A549 (cell line): ENCODE measurements at regions not wholly inside any gene's neighbourhood (a gene's known extent, or its start where the extent isn't known, plus 50 kb on each side); places are given as distances from the start of the nearest gene placed in this dataset.

Experiments
- ATAC-seq, 2 experiments: fragments of 200-7000 bp in 1 of 2; fragments of >200 bp in 1 of 2; cut with Nextera tagmentation in 1 of 2; cut with Tn5 transposase in 1 of 2; 3 replicates each; pipeline versions ENCODE4 v1.8.0 to v1.9.1; 2018 to 2020; ENCODE audit warnings: mild to moderate bottlenecking in 1 of 2, moderate library complexity in 1 of 2
- CTCF ChIA-PET: fragments of 300-600 bp; sonication (Branson Sonifier 250); formaldehyde crosslinking; extraction: SDS; loops from one replicate; lab custom pipeline; 2021; ENCODE audit warnings: antibody characterized with exemption, inconsistent platforms; lab: Yijun Ruan, JAX
- POLR2A ChIA-PET: fragments of 350-600 bp; formaldehyde crosslinking; extraction: SDS; loops from one replicate; lab custom pipeline; 2021; ENCODE audit warnings: antibody characterized with exemption, inconsistent platforms; lab: Yijun Ruan, JAX
- DNase-seq, 2 experiments: peaks; one replicate each; pipeline versions ENCODE4 v3.0.0 to v3.0.0-alpha.2; 2011 to 2016; ENCODE audit warnings: low read depth in 1 of 2, low spot score in 1 of 2
- FAIRE-seq: peaks from 2 replicates; lab custom pipeline; 2011; peaks lifted over from hg19 to GRCh38; lab: Jason Lieb, UNC
- H3K27ac ChIP-seq, 2 experiments: fragments of >200 bp; sonication (Bioruptor Twin); formaldehyde crosslinking; 3 replicates each; pipeline ENCODE4 v1.5.1; 2016 to 2017
- H3K4me1 ChIP-seq: fragments of >200 bp; sonication (Bioruptor Twin); formaldehyde crosslinking; 3 replicates; pipeline ENCODE4 v1.6.1; 2016
- H3K4me2 ChIP-seq: fragments of >200 bp; sonication (Bioruptor Twin); formaldehyde crosslinking; 3 replicates; pipeline ENCODE4 v1.6.1; 2016
- H3K4me3 ChIP-seq: fragments of >200 bp; sonication (Bioruptor Twin); formaldehyde crosslinking; 3 replicates; pipeline ENCODE4 v1.5.1; 2016
- H3K9me3 ChIP-seq: fragments of >200 bp; sonication (Bioruptor Twin); formaldehyde crosslinking; 3 replicates; pipeline ENCODE4 v1.6.1; 2016
- CBX8 ChIP-seq: fragments of 200-600 bp; sonication (generic); IDR thresholded peaks from 2 replicates; pipeline ENCODE4 v1.6.1; 2016
- CEBPB ChIP-seq, 2 experiments: fragments of >200 bp in 1 of 2; sonication (Bioruptor Twin) in 1 of 2; formaldehyde crosslinking in 1 of 2; IDR thresholded peaks; 2 replicates each; pipeline ENCODE4 v1.6.1; 2012 to 2016
- CHD2 ChIP-seq: fragments of 150-350 bp; IDR thresholded peaks from 2 replicates; pipeline ENCODE4 v1.6.1; 2014; ENCODE audit warnings: low read length; ENCODE audit not compliant: partially characterized antibody
- CHD4 ChIP-seq: fragments of 200-600 bp; sonication (generic); IDR thresholded peaks from 2 replicates; pipeline ENCODE4 v1.6.1; 2016; ENCODE audit warnings: antibody characterized with exemption, mild to moderate bottlenecking, borderline replicate concordance
- EHF ChIP-seq: fragments of 250-450 bp; sonication (Bioruptor Pico); IDR thresholded peaks from 2 replicates; pipeline ENCODE4 v1.5.0; 2020; ENCODE audit warnings: mild to moderate bottlenecking
- ELK1 ChIP-seq: fragments of 150-350 bp; IDR thresholded peaks from 2 replicates; pipeline ENCODE4 v1.6.1; 2014; ENCODE audit warnings: low read depth, mild to moderate bottlenecking, low read length
- ESRRA ChIP-seq: fragments of 150-350 bp; IDR thresholded peaks from 2 replicates; pipeline ENCODE4 v1.6.1; 2014; ENCODE audit warnings: mild to moderate bottlenecking, low read length, borderline replicate concordance
- FOSL2 ChIP-seq, 2 experiments: fragments of 450-650 bp in 1 of 2; fragments of >200 bp in 1 of 2; sonication (Bioruptor Twin) in 1 of 2; formaldehyde crosslinking; IDR thresholded peaks; 2 replicates each; pipeline versions ENCODE4 v1.5.0 to v1.6.1; 2016 to 2020; ENCODE audit warnings: mild to moderate bottlenecking in 1 of 2, moderate library complexity in 1 of 2
- FOXS1 ChIP-seq: fragments of 250-450 bp; sonication (Bioruptor Pico); IDR thresholded peaks from 2 replicates; pipeline ENCODE4 v1.5.0; 2020; ENCODE audit warnings: mild to moderate bottlenecking, moderate library complexity
- GATA3 ChIP-seq: IDR thresholded peaks from 2 replicates; pipeline ENCODE4 v1.6.1; 2012; ENCODE audit warnings: borderline replicate concordance
- HMGXB4 ChIP-seq: fragments of 250-450 bp; sonication (Bioruptor Pico); IDR thresholded peaks from 2 replicates; pipeline ENCODE4 v1.5.0; 2021; ENCODE audit warnings: mild to moderate bottlenecking, moderate library complexity, borderline replicate concordance
- MAX ChIP-seq: IDR thresholded peaks from 2 replicates; pipeline ENCODE4 v1.6.1; 2012
- MAZ ChIP-seq: fragments of 150-350 bp; IDR thresholded peaks from 2 replicates; pipeline ENCODE4 v1.6.1; 2014; ENCODE audit warnings: antibody characterized with exemption, low read depth, low read length, borderline replicate concordance
- NPAS2 ChIP-seq: fragments of 250-450 bp; sonication (Bioruptor Pico); IDR thresholded peaks from 2 replicates; pipeline ENCODE4 v1.8.0; 2022; ENCODE audit warnings: mild to moderate bottlenecking, moderate library complexity, borderline replicate concordance
- NR3C1 ChIP-seq: fragments of >200 bp; sonication (Bioruptor Twin); formaldehyde crosslinking; IDR thresholded peaks from 3 replicates; pipeline ENCODE4 v1.6.1; 2017
- POLR2A ChIP-seq: IDR thresholded peaks from 2 replicates; pipeline ENCODE4 v1.6.1; 2012; ENCODE audit warnings: mild to moderate bottlenecking, low read length
- POLR2AphosphoS2 ChIP-seq: conservative IDR thresholded peaks from 2 replicates; pipeline ENCODE4 v1.6.1; 2012; ENCODE audit warnings: low read length, improper control_type of control experiment, inconsistent platforms
- RAD21 ChIP-seq, 2 experiments: fragments of >200 bp in 1 of 2; sonication (Bioruptor Twin) in 1 of 2; formaldehyde crosslinking in 1 of 2; IDR thresholded peaks in 1 of 2; conservative IDR thresholded peaks in 1 of 2; 2 replicates in 1 of 2; 3 replicates in 1 of 2; pipeline ENCODE4 v1.6.1; 2012 to 2018; ENCODE audit warnings: inconsistent platforms in 1 of 2
- RARB ChIP-seq: fragments of 250-450 bp; sonication (Bioruptor Pico); IDR thresholded peaks from 2 replicates; pipeline ENCODE4 v1.8.0; 2021; ENCODE audit warnings: mild to moderate bottlenecking, moderate library complexity
- REST ChIP-seq: fragments of 200-600 bp; sonication (generic); IDR thresholded peaks from 2 replicates; pipeline ENCODE4 v1.6.1; 2016; ENCODE audit warnings: antibody characterized with exemption, mild to moderate bottlenecking, moderate library complexity
- ZFP36 ChIP-seq: fragments of 450-650 bp; IDR thresholded peaks from 2 replicates; pipeline ENCODE4 v1.6.1; 2014; ENCODE audit warnings: borderline replicate concordance; ENCODE audit not compliant: partially characterized antibody
- ZNF302 ChIP-seq: fragments of 250-450 bp; sonication (Bioruptor Pico); IDR thresholded peaks from 2 replicates; pipeline ENCODE4 v1.9.0; 2021; ENCODE audit warnings: inconsistent platforms, mild to moderate bottlenecking, moderate library complexity
- WGBS: methylation state at CpG from one replicate; pipeline ENCODE4 v1.1.6; 2017; ENCODE audit errors: missing lambda C conversion rate; 5-methylcytosine and 5-hydroxymethylcytosine counted together
- TF ChIP-seq, protein P1 (sequence below): fragments of >200 bp; sonication (Bioruptor Twin); formaldehyde crosslinking; IDR thresholded peaks from 2 replicates; pipeline ENCODE4 v1.6.1; 2016
- TF ChIP-seq, protein P2 (sequence below): IDR thresholded peaks from 2 replicates; pipeline ENCODE4 v1.6.1; 2012; ENCODE audit warnings: low read depth, borderline replicate concordance

GRCh38 chr9:14427419-14427818 is 113.5 kb upstream of the NFIB start:
- H3K4me3 ChIP-seq, result no peak overlapping the region
- ChIA-PET CTCF (interaction anchor here (0.5 to 5.6 kb wide), 23 partner anchors 9 to 1707 kb away, joined by 3 to 39 read pairs (median 5); no protein-coding TSS in a partner anchor), POLR2A (no interaction called here)
- FAIRE-seq, result no peak
- H3K27ac ChIP-seq, result no peak overlapping the region
- DNase-seq, result no peak
- no peak overlapping the region for H3K4me2 ChIP-seq
- WGBS, result 73% methylated on average over 2 of the region's 2 CpGs
- ATAC-seq, result no peak; a peak in 1 of 6 replicates
- H3K9me3 ChIP-seq, result peaks cover 3% of the 10 kb centered on the region; the same call in 1 of the 3 replicates
- TF ChIP-seq NPAS2 (CRISPR knock-in tag) (no peak), CHD2 (no peak), POLR2A (no peak), FOSL2 (IDR thresholded peaks at IDR 0.05) (no peak), FOSL2 (CRISPR knock-in tag; IDR thresholded peaks at IDR 0.05) (no peak), ZNF302 (no peak), ELK1 (no peak), MAZ (no peak), HMGXB4 (CRISPR knock-in tag) (no peak), GATA3 (no peak), NR3C1 (no peak), CBX8 (no peak), CHD4 (no peak), REST (no peak)
- TF ChIP-seq, protein P1, sequence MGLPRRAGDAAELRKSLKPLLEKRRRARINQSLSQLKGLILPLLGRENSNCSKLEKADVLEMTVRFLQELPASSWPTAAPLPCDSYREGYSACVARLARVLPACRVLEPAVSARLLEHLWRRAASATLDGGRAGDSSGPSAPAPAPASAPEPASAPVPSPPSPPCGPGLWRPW, result no peak
- TF ChIP-seq, protein P2, sequence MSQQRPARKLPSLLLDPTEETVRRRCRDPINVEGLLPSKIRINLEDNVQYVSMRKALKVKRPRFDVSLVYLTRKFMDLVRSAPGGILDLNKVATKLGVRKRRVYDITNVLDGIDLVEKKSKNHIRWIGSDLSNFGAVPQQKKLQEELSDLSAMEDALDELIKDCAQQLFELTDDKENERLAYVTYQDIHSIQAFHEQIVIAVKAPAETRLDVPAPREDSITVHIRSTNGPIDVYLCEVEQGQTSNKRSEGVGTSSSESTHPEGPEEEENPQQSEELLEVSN, result no peak
- H3K4me1 ChIP-seq, result peaks cover 15% of the 10 kb centered on the region; the same call in 1 of the 3 replicates

- ATAC-seq (no peak), FAIRE-seq (no peak), DNase-seq (no peak)
- H3K4me3 ChIP-seq, result no peak overlapping the region
- H3K9me3 ChIP-seq, result no peaks in the 10 kb centered on the region
- ChIA-PET POLR2A (interaction anchor here (0.5 kb wide), 1 partner anchor 1003 kb away, joined by 5 read pairs; no protein-coding TSS in a partner anchor), CTCF (interaction anchor here (0.7 to 2.0 kb wide), 7 partner anchors 11 to 997 kb away, joined by 3 to 7 read pairs (median 4); no protein-coding TSS in a partner anchor)
- H3K4me2 ChIP-seq, result no peak overlapping the region
- peak overlapping the region in 1 of 2 experiments; percentile 42; a peak in 2 of 6 replicates for H3K27ac ChIP-seq
- H3K4me1 ChIP-seq, result peaks cover 15% of the 10 kb centered on the region; the same call in 1 of the 3 replicates
- WGBS, result 56% methylated on average over 4 of the region's 4 CpGs
- no peak for TF ChIP-seq ZFP36
- no peak for TF ChIP-seq MAX
- TF ChIP-seq RARB (CRISPR knock-in tag), result no peak
- TF ChIP-seq ESRRA, result no peak
- TF ChIP-seq EHF (CRISPR knock-in tag), result no peak
- no peak for TF ChIP-seq FOXS1 (CRISPR knock-in tag)
- TF ChIP-seq CEBPB (IDR thresholded peaks at IDR 0.05), result no peak
- TF ChIP-seq RAD21 (conservative IDR thresholded peaks at IDR 0.05 in 1 of 2, IDR thresholded peaks at IDR 0.05 in 1 of 2), result no peak
- TF ChIP-seq REST, result no peak
- TF ChIP-seq, protein P1, result no peak
- TF ChIP-seq GATA3, result no peak
- TF ChIP-seq FOSL2 (IDR thresholded peaks at IDR 0.05), result no peak
- TF ChIP-seq FOSL2 (CRISPR knock-in tag; IDR thresholded peaks at IDR 0.05), result no peak
- TF ChIP-seq POLR2AphosphoS2, result no peak
Measured at GRCh38 chr9:14424983-14425382, 111.0 kb upstream of the NFIB start.
